ENCODE measurements at regions not wholly inside any gene's neighbourhood (a gene's known extent, or its start where the extent isn't known, plus 50 kb on each side); places are given as distances from the start of the nearest gene placed in this dataset.

- intact Hi-C loops (cut with DNase I): no loop called here
- no peak for DNase-seq (ENCODE audit: low spot score)
These were observed 847.6 kb upstream of the ALCAM start for GRCh38 chr3:104519068-104519467.

- intact Hi-C loops (cut with DNase I): no loop called here
- DNase-seq (ENCODE audit: low spot score): no peak
These were observed 847.1 kb upstream of the ALCAM start for GRCh38 chr3:104519468-104520227.

- DNase-seq (ENCODE audit: low spot score): no peak
- intact Hi-C loops (cut with DNase I): no loop called here
These were observed 846.5 kb upstream of the ALCAM start for GRCh38 chr3:104520228-104520655.

GRCh38 chr3:104521606-104522336 is 844.9 kb upstream of the ALCAM start:
- intact Hi-C loops (cut with DNase I): no loop called here
- DNase-seq (ENCODE audit: low spot score): no peak

GRCh38 chr3:104523136-104523535 is 843.6 kb upstream of the ALCAM start:
- intact Hi-C loops (cut with DNase I): no loop called here

GRCh38 chr3:104526901-104527401 is 839.8 kb upstream of the ALCAM start:
- DNase-seq (ENCODE audit: low spot score): no peak
- intact Hi-C loops (cut with DNase I): no loop called here

More at GRCh38 chr3:104523136-104523535, 843.6 kb upstream of the ALCAM start:
- DNase-seq (ENCODE audit: low spot score): no peak

- no peak for DNase-seq (ENCODE audit: low spot score)
- intact Hi-C loops (cut with DNase I): no loop called here
These were observed 835.8 kb upstream of the ALCAM start for GRCh38 chr3:104530934-104531333.

GRCh38 chr3:104536715-104537114 is 830.0 kb upstream of the ALCAM start:
- intact Hi-C loops (cut with DNase I): no loop called here

GRCh38 chr3:104537323-104537722 is 829.4 kb upstream of the ALCAM start:
- no peak for DNase-seq (ENCODE audit: low spot score)
- intact Hi-C loops (cut with DNase I): no loop called here

More at GRCh38 chr3:104536715-104537114, 830.0 kb upstream of the ALCAM start:
- DNase-seq (ENCODE audit: low spot score): no peak

GRCh38 chr3:104546301-104546700 is 820.4 kb upstream of the ALCAM start:
- intact Hi-C loops (cut with DNase I): no loop called here
- DNase-seq (ENCODE audit: low spot score): no peak

GRCh38 chr3:104547031-104547430 is 819.7 kb upstream of the ALCAM start:
- no peak for DNase-seq (ENCODE audit: low spot score)
- intact Hi-C loops (cut with DNase I): no loop called here

GRCh38 chr3:104548401-104548800 is 818.3 kb upstream of the ALCAM start:
- DNase-seq (ENCODE audit: low spot score): no peak
- intact Hi-C loops (cut with DNase I): no loop called here

GRCh38 chr3:104549099-104549714 is 817.5 kb upstream of the ALCAM start:
- DNase-seq (ENCODE audit: low spot score): no peak
- intact Hi-C loops (cut with DNase I): no loop called here

- intact Hi-C loops (cut with DNase I): no loop called here
- no peak for DNase-seq (ENCODE audit: low spot score)
These were observed 813.6 kb upstream of the ALCAM start for GRCh38 chr3:104553121-104553520.

- DNase-seq (ENCODE audit: low spot score): no peak
- intact Hi-C loops (cut with DNase I): no loop called here
These were observed 812.3 kb upstream of the ALCAM start for GRCh38 chr3:104554425-104554824.

GRCh38 chr3:104555728-104556127 is 811.0 kb upstream of the ALCAM start:
- intact Hi-C loops (cut with DNase I): no loop called here
- DNase-seq (ENCODE audit: low spot score): no peak

- intact Hi-C loops (cut with DNase I): no loop called here
- DNase-seq (ENCODE audit: low spot score): no peak
These were observed 810.2 kb upstream of the ALCAM start for GRCh38 chr3:104556372-104557078.

- intact Hi-C loops (cut with DNase I): no loop called here
- no peak for DNase-seq (ENCODE audit: low spot score)
These were observed 805.4 kb upstream of the ALCAM start for GRCh38 chr3:104561324-104561723.

- intact Hi-C loops (cut with DNase I): no loop called here
- no peak for DNase-seq (ENCODE audit: low spot score)
These were observed 802.6 kb upstream of the ALCAM start for GRCh38 chr3:104564045-104564643.
